GM12875 (cell line): ENCODE measurements at regions not wholly inside any gene's neighbourhood (a gene's known extent, or its start where the extent isn't known, plus 50 kb on each side); places are given as distances from the start of the nearest gene placed in this dataset.

Experiments used
- H3K4me3 ChIP-seq: one replicate; pipeline ENCODE4 v1.5.1; 2011; ENCODE audit warnings: low read depth, low read length, control low read depth
- CTCF ChIP-seq: IDR thresholded peaks from 2 replicates; pipeline ENCODE4 v1.5.1; 2011; ENCODE audit warnings: low read depth, mild to moderate bottlenecking, control low read depth, inconsistent platforms, low read length, moderate library complexity, borderline replicate concordance; ENCODE audit not compliant: insufficient read depth

- no peak for TF ChIP-seq CTCF
- H3K4me3 ChIP-seq = no peak overlapping the region
Measured at GRCh38 chr18:42306594-42306980, 351.6 kb downstream of the PIK3C3 start.

GRCh38 chr18:42310956-42311355 lies 355.9 kb downstream of the PIK3C3 start:
- no peak overlapping the region for H3K4me3 ChIP-seq
- no peak for TF ChIP-seq CTCF

- TF ChIP-seq CTCF = no peak
- H3K4me3 ChIP-seq = no peak overlapping the region
Measured at GRCh38 chr18:42326752-42327151, 371.7 kb downstream of the PIK3C3 start.

- no peak overlapping the region for H3K4me3 ChIP-seq
- no peak for TF ChIP-seq CTCF
Measured at GRCh38 chr18:42328931-42329330, 373.9 kb downstream of the PIK3C3 start.

- no peak overlapping the region for H3K4me3 ChIP-seq
- no peak for TF ChIP-seq CTCF
Measured at GRCh38 chr18:42330296-42330695, 375.3 kb downstream of the PIK3C3 start.

- no peak for TF ChIP-seq CTCF
- no peak overlapping the region for H3K4me3 ChIP-seq
Measured at GRCh38 chr18:42333558-42333957, 378.5 kb downstream of the PIK3C3 start.

- no peak for TF ChIP-seq CTCF
- no peak overlapping the region for H3K4me3 ChIP-seq
Measured at GRCh38 chr18:42334931-42335330, 379.9 kb downstream of the PIK3C3 start.
